HUDEP-2 (cell line): ENCODE measurements at regions not wholly inside any gene's neighbourhood (a gene's known extent, or its start where the extent isn't known, plus 50 kb on each side); places are given as distances from the start of the nearest gene placed in this dataset.

Experiments
- DNase-seq, 76 experiments: peaks; one replicate each; lab custom pipeline; 2025; ENCODE audit not compliant: unreplicated experiment in 76 of 76; lab: John Stamatoyannopoulos, UW

- no peak for DNase-seq
Observed at GRCh38 chr19:31520633-31521032, 171.4 kb upstream of the TSHZ3 start.

- DNase-seq, result no peak
Observed at GRCh38 chr19:31525610-31526147, 176.4 kb upstream of the TSHZ3 start.

GRCh38 chr19:31527443-31527842 is 178.2 kb upstream of the TSHZ3 start:
- DNase-seq, result no peak

GRCh38 chr19:31528261-31528660 is 179.0 kb upstream of the TSHZ3 start:
- DNase-seq, result no peak

- no peak for DNase-seq
Observed at GRCh38 chr19:31529121-31529520, 179.9 kb upstream of the TSHZ3 start.

GRCh38 chr19:31530781-31531180 is 181.5 kb upstream of the TSHZ3 start:
- DNase-seq, result no peak

- DNase-seq, result no peak
Observed at GRCh38 chr19:31531326-31531725, 182.1 kb upstream of the TSHZ3 start.

GRCh38 chr19:31532034-31532433 is 182.8 kb upstream of the TSHZ3 start:
- DNase-seq, result no peak

GRCh38 chr19:31533114-31533513 is 183.9 kb upstream of the TSHZ3 start:
- DNase-seq, result peak in 7 of 76 experiments; percentile 6 to 41 (median 18)

- DNase-seq, result no peak
Observed at GRCh38 chr19:31534231-31534630, 185.0 kb upstream of the TSHZ3 start.

- DNase-seq, result no peak
Observed at GRCh38 chr19:31534786-31535657, 185.8 kb upstream of the TSHZ3 start.

GRCh38 chr19:31535691-31536460 is 186.6 kb upstream of the TSHZ3 start:
- no peak for DNase-seq

GRCh38 chr19:31537136-31537535 is 187.9 kb upstream of the TSHZ3 start:
- DNase-seq, result no peak

GRCh38 chr19:31537902-31538301 is 188.7 kb upstream of the TSHZ3 start:
- peak in 37 of 76 experiments; percentile 4 to 80 (median 46) for DNase-seq

- no peak for DNase-seq
Observed at GRCh38 chr19:31538879-31539278, 189.6 kb upstream of the TSHZ3 start.

- no peak for DNase-seq
Observed at GRCh38 chr19:31539386-31539785, 190.2 kb upstream of the TSHZ3 start.

- DNase-seq, result no peak
Observed at GRCh38 chr19:31541396-31541795, 192.2 kb upstream of the TSHZ3 start.

GRCh38 chr19:31543456-31543855 is 194.2 kb upstream of the TSHZ3 start:
- no peak for DNase-seq

GRCh38 chr19:31545777-31546176 is 196.5 kb upstream of the TSHZ3 start:
- no peak for DNase-seq

- no peak for DNase-seq
Observed at GRCh38 chr19:31546205-31546960, 197.1 kb upstream of the TSHZ3 start.

GRCh38 chr19:31548941-31549340 is 199.7 kb upstream of the TSHZ3 start:
- DNase-seq, result peak in 38 of 76 experiments; percentile 3 to 51 (median 22)
